ENCODE measurements at regions not wholly inside any gene's neighbourhood (a gene's known extent, or its start where the extent isn't known, plus 50 kb on each side); places are given as distances from the start of the nearest gene placed in this dataset.

GRCh38 chr22:27476729-27477128 is 324.8 kb downstream of the MN1 start:
- intact Hi-C loops (cut with DNase I) = no loop called here
- Histone ChIP-seq H3K4me3 (no peak overlapping the region), H3K27me3 (no peaks in the 10 kb centered on the region), H3K36me3 (no peaks in the 10 kb centered on the region), H3K4me1 (no peaks in the 10 kb centered on the region), H3K9me3 (no peaks in the 10 kb centered on the region), H3K27ac (no peak overlapping the region)
- no peak for ATAC-seq
- TF ChIP-seq CTCF (IDR thresholded peaks at IDR 0.05) = no peak
- no peak for DNase-seq

- no peak for TF ChIP-seq CTCF (IDR thresholded peaks at IDR 0.05)
- Histone ChIP-seq H3K27ac (no peak overlapping the region), H3K36me3 (no peaks in the 10 kb centered on the region), H3K4me3 (no peak overlapping the region), H3K4me1 (no peaks in the 10 kb centered on the region), H3K27me3 (no peaks in the 10 kb centered on the region), H3K9me3 (no peaks in the 10 kb centered on the region)
- ATAC-seq = no peak
- intact Hi-C loops (cut with DNase I) = no loop called here
- no peak for DNase-seq
Observed at GRCh38 chr22:27477171-27477570, 324.4 kb downstream of the MN1 start.

- H3K27ac ChIP-seq = no peak overlapping the region
- ATAC-seq = no peak
- no peaks in the 10 kb centered on the region for H3K27me3 ChIP-seq
- H3K4me3 ChIP-seq = no peak overlapping the region
- no peaks in the 10 kb centered on the region for H3K9me3 ChIP-seq
- H3K4me1 ChIP-seq = no peaks in the 10 kb centered on the region
- TF ChIP-seq CTCF (IDR thresholded peaks at IDR 0.05) = no peak
- no peak for DNase-seq
- no peaks in the 10 kb centered on the region for H3K36me3 ChIP-seq
- intact Hi-C loops (cut with DNase I) = no loop called here
Observed at GRCh38 chr22:27480487-27480886, 321.1 kb downstream of the MN1 start.

GRCh38 chr22:27482402-27482801 is 319.2 kb downstream of the MN1 start:
- Histone ChIP-seq H3K27me3 (no peaks in the 10 kb centered on the region), H3K4me3 (no peak overlapping the region), H3K4me1 (no peaks in the 10 kb centered on the region), H3K9me3 (no peaks in the 10 kb centered on the region), H3K27ac (no peak overlapping the region), H3K36me3 (no peaks in the 10 kb centered on the region)
- no peak for ATAC-seq
- TF ChIP-seq CTCF (IDR thresholded peaks at IDR 0.05) = no peak
- intact Hi-C loops (cut with DNase I) = no loop called here
- DNase-seq = no peak

GRCh38 chr22:27483095-27483785 is 318.3 kb downstream of the MN1 start:
- intact Hi-C loops (cut with DNase I) = no loop called here
- no peak overlapping the region for H3K4me3 ChIP-seq
- no peaks in the 10 kb centered on the region for H3K36me3 ChIP-seq
- no peak for TF ChIP-seq CTCF (IDR thresholded peaks at IDR 0.05)
- no peaks in the 10 kb centered on the region for H3K9me3 ChIP-seq
- H3K4me1 ChIP-seq = no peaks in the 10 kb centered on the region
- H3K27ac ChIP-seq = no peak overlapping the region
- no peaks in the 10 kb centered on the region for H3K27me3 ChIP-seq
- no peak for DNase-seq
- no peak for ATAC-seq

GRCh38 chr22:27485842-27486241 is 315.7 kb downstream of the MN1 start:
- H3K36me3 ChIP-seq = no peaks in the 10 kb centered on the region
- H3K27me3 ChIP-seq = no peaks in the 10 kb centered on the region
- intact Hi-C loops (cut with DNase I) = no loop called here
- H3K27ac ChIP-seq = no peak overlapping the region
- H3K4me1 ChIP-seq = no peaks in the 10 kb centered on the region
- ATAC-seq = no peak
- no peaks in the 10 kb centered on the region for H3K9me3 ChIP-seq
- no peak for TF ChIP-seq CTCF (IDR thresholded peaks at IDR 0.05)
- DNase-seq = no peak
- H3K4me3 ChIP-seq = no peak overlapping the region
